Kidney (tissue), 13 donors: ENCODE measurements at regions not wholly inside any gene's neighbourhood (a gene's known extent, or its start where the extent isn't known, plus 50 kb on each side); places are given as distances from the start of the nearest gene placed in this dataset.

Experiments
- DNase-seq, 5 donors: peaks; one replicate each; pipeline ENCODE4 v3.0.0-alpha.2; 2013 to 2020
- FAIRE-seq: peaks from 2 replicates; lab custom pipeline; 2012; peaks lifted over from hg19 to GRCh38; lab: Jason Lieb, UNC
- H3K27ac ChIP-seq, 2 donors: one replicate each; pipeline ENCODE4 v1.7.0; 2013; ENCODE audit warnings: low read depth in 2 of 2, low read length in 2 of 2, inconsistent platforms in 1 of 2
- H3K27me3 ChIP-seq: one replicate; pipeline ENCODE4 v1.7.1; 2013; ENCODE audit warnings: low read length, inconsistent platforms; ENCODE audit not compliant: control insufficient read depth, insufficient read depth
- H3K36me3 ChIP-seq, 3 donors: one replicate each; pipeline versions ENCODE4 v1.7.0 to v1.7.1; 2013; ENCODE audit warnings: low read length in 3 of 3, control low read depth in 1 of 3, inconsistent platforms in 1 of 3; ENCODE audit not compliant: insufficient read depth in 3 of 3, control insufficient read depth in 2 of 3
- H3K4me1 ChIP-seq, 3 donors: one replicate each; pipeline versions ENCODE4 v1.7.0 to v1.7.1; 2013; ENCODE audit warnings: low read length in 3 of 3, inconsistent platforms in 1 of 3, low read depth in 1 of 3; ENCODE audit not compliant: control insufficient read depth in 2 of 3, insufficient read depth in 2 of 3
- H3K4me3 ChIP-seq, 3 donors: one replicate each; pipeline versions ENCODE4 v1.7.0 to v1.8.1; 2013; ENCODE audit warnings: low read length in 3 of 3, control low read depth in 1 of 3, inconsistent platforms in 1 of 3
- H3K9ac ChIP-seq, 3 donors: one replicate each; pipeline versions ENCODE4 v1.7.0 to v1.7.1; 2013; ENCODE audit warnings: low read length in 3 of 3, control low read depth in 1 of 3, inconsistent platforms in 1 of 3
- H3K9me3 ChIP-seq, 3 donors: one replicate each; pipeline versions ENCODE4 v1.7.0 to v1.7.1; 2013; ENCODE audit warnings: low read length in 3 of 3, control low read depth in 1 of 3, inconsistent platforms in 1 of 3; ENCODE audit not compliant: control insufficient read depth in 2 of 3, insufficient read depth in 1 of 3
- CTCF ChIP-seq: IDR thresholded peaks from 3 replicates; pipeline ENCODE4 v1.5.1; 2012; ENCODE audit warnings: mild to moderate bottlenecking, moderate library complexity, borderline replicate concordance; ENCODE audit not compliant: insufficient read depth; ENCODE audit errors: extremely low read depth
- intact Hi-C: fragments of 100-400 bp; cut with DNase I; formaldehyde crosslinking; loops from one replicate; pipeline ENCODE4 v1.11.1; 2022
- donor health status: control.
- donor health status: control.
- donor health status: control.
- donor health status: control.
- donor health status: control.
- donor health status: DM: yes; HTN: yes; CAD: no.
- donor health status: Normal renal cell carcinoma (clear cell type).

GRCh38 chr2:21466341-21466927, 342.7 kb downstream of the TDRD15 start:
- DNase-seq (peak in 2 of 5 donors; percentile 46 to 66), FAIRE-seq (no peak)

GRCh38 chr2:21467280-21467818, 343.6 kb downstream of the TDRD15 start:
- no peak for TF ChIP-seq CTCF
- Histone ChIP-seq H3K27me3 (no peaks in the 10 kb centered on the region), H3K27ac (no peak overlapping the region), H3K9me3 (no peaks in the 10 kb centered on the region), H3K4me1 (no peaks in the 10 kb centered on the region), H3K36me3 (no peaks in the 10 kb centered on the region), H3K4me3 (no peak overlapping the region), H3K9ac (no peak overlapping the region)
- FAIRE-seq (no peak), DNase-seq (no peak)
- intact Hi-C loops, result no loop called here

More at GRCh38 chr2:21466341-21466927, 342.7 kb downstream of the TDRD15 start:
- Histone ChIP-seq H3K9ac (no peak overlapping the region), H3K36me3 (no peaks in the 10 kb centered on the region), H3K4me3 (no peak overlapping the region), H3K27ac (no peak overlapping the region), H3K9me3 (no peaks in the 10 kb centered on the region), H3K27me3 (no peaks in the 10 kb centered on the region), H3K4me1 (no peaks in the 10 kb centered on the region)
- no peak for TF ChIP-seq CTCF
- intact Hi-C loops, result no loop called here

- no peak for DNase-seq
- Histone ChIP-seq H3K9me3 (no peaks in the 10 kb centered on the region), H3K36me3 (no peaks in the 10 kb centered on the region), H3K4me3 (no peak overlapping the region), H3K27ac (no peak overlapping the region), H3K4me1 (no peaks in the 10 kb centered on the region), H3K27me3 (no peaks in the 10 kb centered on the region), H3K9ac (no peak overlapping the region)
- no peak for FAIRE-seq
- intact Hi-C loops, result no loop called here
- no peak for TF ChIP-seq CTCF
These were observed 344.1 kb downstream of the TDRD15 start for GRCh38 chr2:21467910-21468309.
